Coronary artery (tissue), 2 donors: ENCODE measurements at regions not wholly inside any gene's neighbourhood (a gene's known extent, or its start where the extent isn't known, plus 50 kb on each side); places are given as distances from the start of the nearest gene placed in this dataset.

Experiments used
- DNase-seq: peaks from one replicate; pipeline ENCODE4 v3.0.0-alpha.2; 2017; ENCODE audit warnings: low spot score
- H3K27ac ChIP-seq, 2 donors: fragments of 200-600 bp; sonication (generic); one replicate each; pipeline ENCODE4 v1.5.1; 2016 to 2019
- H3K4me3 ChIP-seq: fragments of 200-600 bp; sonication (generic); 2 replicates; pipeline ENCODE4 v1.5.1; 2016; ENCODE audit warnings: mild to moderate bottlenecking, moderate library complexity
- TF ChIP-seq, protein P1 (sequence below): fragments of 200-600 bp; sonication (generic); IDR thresholded peaks from one replicate; pipeline ENCODE4 v1.5.1; 2019; ENCODE audit warnings: antibody characterized with exemption

DNA sequence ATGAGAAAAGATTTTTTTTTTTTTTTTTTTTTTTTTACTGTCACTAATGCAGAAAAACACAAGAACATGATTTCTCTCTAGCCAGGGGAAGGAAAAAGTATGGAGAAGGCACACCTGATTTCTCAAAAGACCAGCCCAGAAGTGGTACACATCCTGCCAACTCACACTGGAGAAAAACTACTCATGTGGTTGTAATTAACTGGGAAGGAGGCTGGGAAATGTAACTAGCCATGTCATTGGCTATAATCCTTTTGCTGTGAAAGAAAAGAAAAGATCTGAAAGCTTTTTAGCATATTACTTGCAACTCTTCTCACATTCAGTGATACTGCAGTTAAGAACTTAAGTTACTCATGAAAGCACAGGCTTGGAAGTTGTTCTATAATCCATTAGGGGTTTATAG is 195.9 kb upstream of the PMFBP1 start:
- DNase-seq, result no peak
- Histone ChIP-seq H3K27ac (no peak overlapping the region), H3K4me3 (no peak overlapping the region)
- TF ChIP-seq, protein P1, sequence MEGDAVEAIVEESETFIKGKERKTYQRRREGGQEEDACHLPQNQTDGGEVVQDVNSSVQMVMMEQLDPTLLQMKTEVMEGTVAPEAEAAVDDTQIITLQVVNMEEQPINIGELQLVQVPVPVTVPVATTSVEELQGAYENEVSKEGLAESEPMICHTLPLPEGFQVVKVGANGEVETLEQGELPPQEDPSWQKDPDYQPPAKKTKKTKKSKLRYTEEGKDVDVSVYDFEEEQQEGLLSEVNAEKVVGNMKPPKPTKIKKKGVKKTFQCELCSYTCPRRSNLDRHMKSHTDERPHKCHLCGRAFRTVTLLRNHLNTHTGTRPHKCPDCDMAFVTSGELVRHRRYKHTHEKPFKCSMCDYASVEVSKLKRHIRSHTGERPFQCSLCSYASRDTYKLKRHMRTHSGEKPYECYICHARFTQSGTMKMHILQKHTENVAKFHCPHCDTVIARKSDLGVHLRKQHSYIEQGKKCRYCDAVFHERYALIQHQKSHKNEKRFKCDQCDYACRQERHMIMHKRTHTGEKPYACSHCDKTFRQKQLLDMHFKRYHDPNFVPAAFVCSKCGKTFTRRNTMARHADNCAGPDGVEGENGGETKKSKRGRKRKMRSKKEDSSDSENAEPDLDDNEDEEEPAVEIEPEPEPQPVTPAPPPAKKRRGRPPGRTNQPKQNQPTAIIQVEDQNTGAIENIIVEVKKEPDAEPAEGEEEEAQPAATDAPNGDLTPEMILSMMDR, result no peak

DNA sequence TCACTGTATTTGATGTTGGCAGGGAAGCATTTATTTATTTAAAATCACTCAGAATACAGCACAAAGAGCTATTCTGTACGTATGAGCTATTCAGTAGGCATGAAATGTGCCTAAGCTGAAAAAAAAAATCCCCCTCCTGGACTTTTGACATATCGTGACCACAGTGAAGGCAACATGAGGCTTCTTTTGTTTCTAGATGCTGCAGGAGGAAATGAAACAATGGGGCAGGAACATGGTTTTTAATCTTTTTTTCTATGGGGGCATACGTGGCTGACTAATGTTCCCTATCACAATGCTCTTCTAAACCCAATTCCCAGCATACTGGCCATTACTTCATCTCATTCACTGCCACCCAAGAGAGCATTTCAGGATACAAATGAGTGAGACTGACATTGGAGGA is 191.0 kb upstream of the PMFBP1 start:
- Histone ChIP-seq H3K4me3 (no peak overlapping the region), H3K27ac (no peak overlapping the region)
- TF ChIP-seq, protein P1, result no peak
- DNase-seq, result no peak

DNA sequence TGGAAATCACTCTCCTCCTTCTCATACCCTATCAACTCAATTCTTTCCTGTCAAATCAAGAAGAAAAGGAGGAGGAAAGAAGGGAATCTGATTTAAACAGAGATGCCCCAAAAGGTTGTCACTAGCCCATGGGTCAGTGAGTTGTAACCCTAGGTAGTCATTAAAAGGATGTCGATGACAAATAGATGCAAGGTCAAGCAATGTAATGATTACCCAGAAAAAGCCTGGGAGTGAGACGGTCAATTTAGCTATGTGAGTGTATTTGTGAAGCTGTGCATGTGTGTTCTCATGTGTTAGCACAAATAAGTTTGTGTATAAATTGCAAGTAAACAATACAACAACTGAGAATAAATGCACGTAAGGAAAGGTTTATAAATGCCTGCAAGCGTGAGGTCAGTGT is 190.5 kb upstream of the PMFBP1 start:
- Histone ChIP-seq H3K27ac (no peak overlapping the region), H3K4me3 (no peak overlapping the region)
- DNase-seq, result no peak
- TF ChIP-seq, protein P1, result no peak

DNA sequence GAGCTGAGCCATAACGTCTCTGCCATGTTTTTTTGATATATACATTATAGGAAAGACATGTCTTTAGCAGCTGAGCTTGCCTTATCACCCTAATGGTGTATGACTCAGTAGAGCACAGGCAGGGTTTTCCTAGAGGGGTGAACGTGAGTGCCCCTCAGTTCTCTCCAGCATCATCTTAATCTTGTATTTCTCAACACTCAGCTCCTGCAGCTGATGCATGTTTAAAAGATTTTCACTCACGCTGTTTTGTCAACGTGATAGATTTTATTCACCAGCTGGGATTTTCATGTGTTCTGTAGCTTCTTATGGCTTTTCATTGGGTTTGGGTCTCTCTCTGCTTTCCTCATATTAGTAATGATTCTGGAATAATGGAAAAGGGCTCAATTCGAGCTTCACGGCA is 186.0 kb upstream of the PMFBP1 start:
- H3K4me3 ChIP-seq, result no peak overlapping the region
- no peak overlapping the region for H3K27ac ChIP-seq
- TF ChIP-seq, protein P1, result no peak
- DNase-seq, result no peak

DNA sequence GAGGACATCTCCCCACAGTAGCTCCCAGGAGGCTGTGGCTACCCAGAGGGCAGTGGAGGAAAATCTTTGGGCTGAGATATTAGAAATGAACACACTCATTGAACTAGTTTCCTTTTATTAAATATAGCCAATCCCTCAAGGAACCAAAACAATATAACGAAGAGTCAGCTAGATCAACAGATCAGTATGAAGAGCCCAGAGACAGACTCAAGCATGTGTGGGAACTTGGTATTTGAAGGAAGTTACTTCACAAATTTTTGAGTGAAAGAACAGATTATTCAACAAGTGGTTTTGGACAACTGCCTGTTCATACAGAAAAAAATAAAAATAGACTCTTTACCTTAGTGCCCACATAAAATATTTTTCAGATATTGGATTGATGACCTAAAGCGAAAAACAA is 183.6 kb upstream of the PMFBP1 start:
- no peak overlapping the region for H3K27ac ChIP-seq
- no peak for DNase-seq
- TF ChIP-seq, protein P1, result no peak
- no peak overlapping the region for H3K4me3 ChIP-seq

DNA sequence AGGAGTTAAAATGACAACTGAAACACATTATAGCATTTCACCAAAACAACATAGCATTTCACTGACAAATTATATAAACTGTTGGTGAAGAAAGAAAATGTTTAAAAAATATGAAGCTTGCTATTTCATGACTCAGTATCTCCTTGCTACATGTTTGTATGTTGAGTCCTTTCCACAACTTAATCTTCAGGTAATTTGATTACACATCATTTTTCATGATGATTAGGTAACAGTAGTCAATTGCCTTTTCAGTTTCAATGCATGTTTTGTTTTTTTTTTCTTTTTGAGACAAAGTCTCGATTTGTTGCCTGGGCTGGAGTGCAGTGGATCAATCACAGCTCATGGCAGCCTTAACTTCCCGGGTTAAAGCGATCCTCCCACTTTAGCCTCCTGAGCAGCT is 177.8 kb upstream of the PMFBP1 start:
- Histone ChIP-seq H3K27ac (no peak overlapping the region), H3K4me3 (no peak overlapping the region)
- DNase-seq, result no peak
- TF ChIP-seq, protein P1, result no peak

DNA sequence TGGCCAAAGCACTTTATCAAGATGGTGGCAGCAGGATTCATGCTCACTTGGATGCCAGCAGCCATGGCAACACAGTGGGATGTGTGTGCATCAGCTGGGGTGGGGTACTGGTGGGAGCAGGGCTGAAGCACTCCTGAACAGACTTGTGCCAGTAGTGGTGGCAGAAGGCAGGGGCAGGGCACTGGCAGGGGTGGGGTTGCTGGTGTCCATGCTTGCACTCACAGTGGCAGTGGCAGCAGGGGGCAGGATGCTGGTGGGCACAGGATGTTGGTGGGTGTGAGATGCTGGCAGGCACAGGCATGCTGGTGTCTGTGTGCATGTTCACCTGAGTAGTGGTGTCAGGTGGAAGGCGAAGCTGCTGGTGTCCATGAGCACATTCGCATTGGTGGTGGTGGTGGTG is 161.0 kb upstream of the PMFBP1 start:
- no peak for DNase-seq
- TF ChIP-seq, protein P1, result no peak
- Histone ChIP-seq H3K27ac (no peak overlapping the region), H3K4me3 (no peak overlapping the region)
